Activated CD8-positive, alpha-beta T cell treated with anti-CD3 and anti-CD28 coated beads for 36 hours (primary cell): ENCODE measurements at regions not wholly inside any gene's neighbourhood (a gene's known extent, or its start where the extent isn't known, plus 50 kb on each side); places are given as distances from the start of the nearest gene placed in this dataset.

ENCODE experiments used
- ATAC-seq: fragments of 200-7000 bp; cut with Tn5 transposase; one replicate; pipeline ENCODE4 v1.10.0; 2021; ENCODE audit warnings: mild to moderate bottlenecking, moderate library complexity
- CTCF ChIA-PET: fragments of 350-600 bp; sonication (Branson Sonifier 250); formaldehyde crosslinking; loops from one replicate; lab custom pipeline; 2021; ENCODE audit warnings: antibody characterized with exemption; lab: Charles Lee
- POLR2A ChIA-PET: fragments of 350-600 bp; sonication (Branson Sonifier 250); formaldehyde crosslinking; loops from one replicate; lab custom pipeline; 2021; ENCODE audit warnings: antibody characterized with exemption; lab: Charles Lee
- DNase-seq: peaks from one replicate; pipeline ENCODE4 v3.0.0-alpha.2; 2020
- H3K27ac Mint-ChIP-seq: one replicate; pipeline ENCODE4 v1.8.0; 2021; ENCODE audit warnings: mild to moderate bottlenecking, mixed read lengths
- H3K27me3 Mint-ChIP-seq: one replicate; pipeline ENCODE4 v1.8.0; 2021; ENCODE audit warnings: mixed read lengths
- H3K36me3 Mint-ChIP-seq: one replicate; pipeline ENCODE4 v1.8.0; 2021; ENCODE audit warnings: low read depth, mixed read lengths
- H3K4me1 Mint-ChIP-seq: one replicate; pipeline ENCODE4 v1.8.0; 2021; ENCODE audit warnings: low read depth, mixed read lengths
- H3K4me3 Mint-ChIP-seq: one replicate; pipeline ENCODE4 v1.8.0; 2021; ENCODE audit warnings: mild to moderate bottlenecking, moderate library complexity, mixed read lengths
- H3K9me3 Mint-ChIP-seq: one replicate; pipeline ENCODE4 v1.8.0; 2021; ENCODE audit warnings: mixed read lengths
- CTCF ChIP-seq: fragments of 200-600 bp; IDR thresholded peaks from one replicate; pipeline ENCODE4 v1.8.0; 2022; ENCODE audit warnings: antibody characterized with exemption, mild to moderate bottlenecking
- intact Hi-C: fragments of 100-400 bp; cut with micrococcal nuclease; formaldehyde crosslinking; loops from one replicate; pipeline ENCODE4 v1.10.0; 2022

- H3K27ac Mint-ChIP-seq: no peak overlapping the region
- ChIA-PET CTCF (no interaction called here), POLR2A (no interaction called here)
- peaks cover 23% of the 10 kb centered on the region for H3K27me3 Mint-ChIP-seq
- peaks cover 19% of the 10 kb centered on the region for H3K9me3 Mint-ChIP-seq
- no peaks in the 10 kb centered on the region for H3K4me1 Mint-ChIP-seq
- DNase-seq: no peak
- no peaks in the 10 kb centered on the region for H3K36me3 Mint-ChIP-seq
- no peak overlapping the region for H3K4me3 Mint-ChIP-seq
- no peak for ATAC-seq
- intact Hi-C loops: no loop called here
- no peak for TF ChIP-seq CTCF
Observed at GRCh38 chr3:193754719-193755118, 161.7 kb downstream of the OPA1 start.

- CTCF ChIA-PET: interaction anchor here (0.6 to 1.2 kb wide), 3 partner anchors 546 to 1293 kb away, joined by 3 to 4 read pairs (median 3); no protein-coding TSS in a partner anchor
- ATAC-seq (no peak), DNase-seq (no peak)
- Mint-ChIP-seq H3K4me1 (no peaks in the 10 kb centered on the region), H3K4me3 (no peak overlapping the region), H3K27ac (no peak overlapping the region), H3K36me3 (no peaks in the 10 kb centered on the region), H3K9me3 (peaks cover 19% of the 10 kb centered on the region), H3K27me3 (peaks cover 25% of the 10 kb centered on the region)
- POLR2A ChIA-PET: no interaction called here
- intact Hi-C loops: no loop called here
- TF ChIP-seq CTCF: no peak
Observed at GRCh38 chr3:193756536-193756935, 163.5 kb downstream of the OPA1 start.

- peaks cover 19% of the 10 kb centered on the region for H3K9me3 Mint-ChIP-seq
- no peak for TF ChIP-seq CTCF
- H3K36me3 Mint-ChIP-seq: no peaks in the 10 kb centered on the region
- peaks cover 22% of the 10 kb centered on the region for H3K27me3 Mint-ChIP-seq
- DNase-seq: no peak
- POLR2A ChIA-PET: no interaction called here
- H3K4me1 Mint-ChIP-seq: no peaks in the 10 kb centered on the region
- CTCF ChIA-PET: no interaction called here
- ATAC-seq: no peak
- no peak overlapping the region for H3K27ac Mint-ChIP-seq
- intact Hi-C loops: no loop called here
- no peak overlapping the region for H3K4me3 Mint-ChIP-seq
Observed at GRCh38 chr3:193757457-193757856, 164.4 kb downstream of the OPA1 start.

GRCh38 chr3:193761969-193762368, 169.0 kb downstream of the OPA1 start:
- POLR2A ChIA-PET: no interaction called here
- no peak overlapping the region for H3K4me3 Mint-ChIP-seq
- H3K27me3 Mint-ChIP-seq: peaks cover 9% of the 10 kb centered on the region
- intact Hi-C loops: no loop called here
- no peak overlapping the region for H3K27ac Mint-ChIP-seq
- DNase-seq (no peak), ATAC-seq (no peak)
- H3K36me3 Mint-ChIP-seq: no peaks in the 10 kb centered on the region
- peaks cover 7% of the 10 kb centered on the region for H3K9me3 Mint-ChIP-seq
- CTCF ChIA-PET: no interaction called here
- H3K4me1 Mint-ChIP-seq: no peaks in the 10 kb centered on the region
- TF ChIP-seq CTCF: no peak

GRCh38 chr3:193762657-193763056, 169.6 kb downstream of the OPA1 start:
- DNase-seq (no peak), ATAC-seq (no peak)
- no peak overlapping the region for H3K4me3 Mint-ChIP-seq
- CTCF ChIA-PET: no interaction called here
- peaks cover 6% of the 10 kb centered on the region for H3K27me3 Mint-ChIP-seq
- no peak for TF ChIP-seq CTCF
- H3K27ac Mint-ChIP-seq: no peak overlapping the region
- intact Hi-C loops: no loop called here
- POLR2A ChIA-PET: no interaction called here
- H3K36me3 Mint-ChIP-seq: no peaks in the 10 kb centered on the region
- no peaks in the 10 kb centered on the region for H3K4me1 Mint-ChIP-seq
- H3K9me3 Mint-ChIP-seq: peaks cover under 1% of the 10 kb centered on the region
